HG03521 (cell line): ENCODE measurements at regions not wholly inside any gene's neighbourhood (a gene's known extent, or its start where the extent isn't known, plus 50 kb on each side); places are given as distances from the start of the nearest gene placed in this dataset.

Experiments
- ATAC-seq: cut with Tn5 transposase; IDR thresholded peaks from one replicate; pipeline ENCODE4 v1.9.1; 2021; ENCODE audit warnings: mild to moderate bottlenecking, moderate library complexity; ENCODE audit not compliant: unreplicated experiment

DNA sequence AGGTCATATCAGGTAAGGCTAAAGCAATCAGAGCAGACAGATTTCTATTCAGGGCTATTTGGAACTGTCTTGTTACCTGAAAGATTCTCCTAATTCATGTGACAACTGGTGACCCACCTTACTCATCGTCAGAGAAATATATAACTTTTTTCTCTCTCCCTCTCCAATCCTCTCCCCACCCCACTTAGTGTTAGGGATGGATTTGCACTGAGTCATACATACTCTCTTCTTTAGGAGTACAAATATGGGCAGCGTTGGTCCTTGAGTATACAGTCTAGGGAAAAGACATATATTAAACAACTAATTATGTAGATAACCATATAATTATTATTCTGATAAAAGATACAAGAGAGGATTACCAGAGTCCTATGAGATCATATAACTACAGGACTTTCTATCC, 246.3 kb downstream of the HHIPL2 start:
- no peak for ATAC-seq

DNA sequence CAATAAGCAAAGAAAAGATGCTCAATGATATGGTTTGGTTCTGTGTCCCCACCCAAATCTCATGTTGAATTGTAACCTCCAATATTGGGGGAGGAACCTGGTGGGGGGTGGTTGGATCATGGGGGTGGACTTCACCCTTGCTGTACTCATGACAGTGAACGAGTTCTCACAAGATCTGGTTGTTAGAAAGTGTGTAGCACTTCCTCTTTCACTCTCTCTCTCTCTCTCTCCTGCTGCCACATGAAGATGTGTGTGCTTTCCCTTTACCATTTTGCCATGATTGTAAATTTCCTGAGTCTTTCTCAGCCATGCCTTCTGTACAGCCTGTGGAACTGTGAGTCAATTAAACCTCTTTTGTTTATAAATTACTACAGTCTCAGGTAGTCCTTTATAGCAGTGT, 248.4 kb downstream of the HHIPL2 start:
- no peak for ATAC-seq

DNA sequence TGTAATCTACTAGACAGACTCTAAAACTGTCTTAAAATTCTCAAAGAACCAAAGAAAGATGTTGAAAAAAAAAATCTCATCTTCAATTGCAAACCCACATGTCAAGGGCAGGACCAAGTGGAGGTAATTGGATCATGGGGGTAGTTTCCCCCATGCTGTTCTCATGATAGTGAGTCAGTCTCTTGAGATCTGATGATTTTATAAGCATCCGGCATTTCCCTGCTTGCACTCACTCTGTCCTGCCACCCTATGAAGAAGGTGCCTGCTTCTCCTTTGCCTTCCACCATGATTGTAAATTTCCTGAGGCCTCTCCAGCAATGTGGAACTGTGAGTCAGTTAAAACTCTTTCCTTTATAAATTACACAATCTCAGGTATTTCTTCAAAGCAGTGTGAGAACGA, 257.0 kb downstream of the HHIPL2 start:
- ATAC-seq = no peak

DNA sequence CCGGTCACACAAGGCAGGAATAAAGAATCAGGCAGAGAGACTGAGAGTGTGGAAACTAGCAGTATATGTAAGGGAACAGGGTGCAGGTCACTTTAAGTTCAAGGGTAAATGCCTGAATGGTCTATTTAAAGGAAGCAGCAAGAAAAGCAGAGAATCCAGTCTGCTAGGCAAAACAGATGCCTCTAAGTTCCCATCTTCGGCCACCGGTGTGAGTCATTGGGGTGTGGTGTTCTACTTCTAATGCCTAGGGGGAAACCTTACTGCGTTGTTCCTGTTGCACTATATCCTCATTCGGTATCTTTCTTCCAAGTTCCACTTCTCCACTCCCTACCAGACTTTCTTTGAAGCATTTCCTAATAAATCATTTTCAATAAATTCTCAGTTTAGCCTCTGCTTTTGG, 259.9 kb downstream of the HHIPL2 start:
- ATAC-seq = no peak

DNA sequence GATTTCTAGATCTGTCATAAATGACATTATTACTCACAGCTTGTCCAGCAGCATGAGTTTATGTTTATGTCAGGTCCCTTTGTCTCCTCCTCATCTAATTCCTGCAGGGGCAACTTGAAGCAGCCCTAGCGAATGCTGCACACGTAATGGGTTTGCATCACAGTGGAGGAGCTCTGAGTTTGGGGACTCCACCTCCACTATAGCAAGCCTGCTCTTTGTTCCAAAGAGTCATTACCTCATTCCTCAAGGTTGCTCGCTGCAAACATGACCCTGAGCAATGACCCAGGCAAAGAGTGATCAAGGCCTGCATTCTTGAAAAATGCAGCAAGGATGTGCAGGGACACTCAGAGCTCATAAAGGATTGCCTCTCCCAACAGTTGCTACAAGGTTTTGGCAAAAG, 261.9 kb downstream of the HHIPL2 start:
- no peak for ATAC-seq

DNA sequence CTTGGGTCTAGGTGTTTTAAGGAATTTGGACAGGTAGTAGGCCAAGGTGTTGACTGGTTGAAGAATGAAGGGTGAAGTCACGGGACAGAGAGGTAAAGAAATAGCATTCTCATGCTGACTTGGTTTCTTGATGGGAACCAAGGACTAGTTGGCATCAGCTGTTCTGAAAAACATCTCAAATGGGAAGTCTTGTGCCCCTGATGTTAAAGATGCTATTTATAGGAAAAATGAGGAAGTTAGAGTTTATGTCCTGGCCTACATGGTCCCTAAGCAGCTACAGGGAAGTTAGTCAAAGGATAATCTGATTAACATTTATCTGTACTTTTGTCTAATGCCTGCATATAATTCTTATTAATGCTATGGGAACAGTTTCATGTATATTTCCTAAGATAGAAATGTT, 262.4 kb downstream of the HHIPL2 start:
- no peak for ATAC-seq

DNA sequence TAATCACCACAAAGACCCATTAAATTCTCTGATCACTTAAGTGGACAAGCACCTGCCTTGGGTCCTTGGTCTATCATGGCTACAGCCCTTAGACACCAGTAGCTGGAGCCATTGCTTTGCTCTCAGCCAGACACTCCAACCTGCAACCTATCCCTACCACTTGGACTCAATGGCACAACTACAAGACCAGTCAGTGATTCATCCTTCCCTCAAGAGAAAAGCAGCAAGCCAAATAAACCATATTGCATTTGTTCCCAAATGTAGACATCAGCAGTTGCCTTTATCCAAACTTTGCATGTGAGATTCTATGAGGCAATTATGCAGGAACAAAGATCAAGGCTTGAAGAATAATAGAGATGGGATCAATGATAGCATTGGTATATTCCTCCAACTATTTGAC, 263.4 kb downstream of the HHIPL2 start:
- no peak for ATAC-seq

DNA sequence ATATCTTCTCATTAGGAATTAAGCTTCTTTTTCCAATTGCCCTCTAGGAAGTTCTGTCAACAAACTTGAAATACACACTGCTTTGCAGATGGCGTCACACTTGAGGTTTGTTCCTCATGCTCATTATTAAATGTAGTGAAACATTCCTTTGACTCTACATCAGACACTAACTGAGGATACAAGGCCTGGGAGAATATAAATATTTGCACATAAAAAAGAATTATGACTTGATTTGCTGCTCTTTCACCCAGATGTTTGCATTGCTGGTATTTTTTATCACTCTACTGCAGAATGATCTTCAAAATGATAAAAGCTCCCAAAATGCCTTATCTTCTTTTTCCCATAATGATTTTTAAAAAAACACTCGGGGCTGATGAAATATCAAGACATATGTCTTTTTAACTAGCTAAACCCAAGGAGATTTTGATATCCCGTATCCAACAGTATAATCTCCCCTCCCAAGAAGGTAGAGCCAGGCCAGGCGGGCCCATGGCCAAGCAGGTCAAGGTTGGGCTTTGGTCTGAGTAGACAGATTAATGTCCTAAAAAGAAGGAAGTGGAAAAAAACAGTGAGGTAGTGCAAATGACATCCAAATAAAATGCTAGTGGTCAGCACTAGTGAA, 264.6 kb downstream of the HHIPL2 start:
- no peak for ATAC-seq

DNA sequence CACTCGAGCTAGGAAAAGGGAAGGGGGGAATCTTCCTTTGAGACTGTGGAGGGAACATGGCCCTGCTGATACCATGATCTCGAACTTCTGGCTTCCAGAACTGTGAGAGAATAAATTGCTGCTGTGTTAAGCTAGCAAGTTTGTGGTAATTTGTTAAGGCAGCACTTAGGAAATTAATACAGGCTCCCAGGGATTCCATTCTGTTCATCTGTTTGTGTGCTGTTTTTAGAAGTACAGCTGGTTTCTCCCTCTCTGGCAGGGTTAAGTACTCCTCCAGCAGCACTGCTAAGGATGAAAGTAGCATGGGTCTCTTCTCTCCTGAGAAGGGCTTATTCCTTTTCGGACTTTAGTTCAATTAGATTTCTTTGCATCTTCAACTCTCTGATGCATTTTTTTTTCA, 268.3 kb downstream of the HHIPL2 start:
- no peak for ATAC-seq

DNA sequence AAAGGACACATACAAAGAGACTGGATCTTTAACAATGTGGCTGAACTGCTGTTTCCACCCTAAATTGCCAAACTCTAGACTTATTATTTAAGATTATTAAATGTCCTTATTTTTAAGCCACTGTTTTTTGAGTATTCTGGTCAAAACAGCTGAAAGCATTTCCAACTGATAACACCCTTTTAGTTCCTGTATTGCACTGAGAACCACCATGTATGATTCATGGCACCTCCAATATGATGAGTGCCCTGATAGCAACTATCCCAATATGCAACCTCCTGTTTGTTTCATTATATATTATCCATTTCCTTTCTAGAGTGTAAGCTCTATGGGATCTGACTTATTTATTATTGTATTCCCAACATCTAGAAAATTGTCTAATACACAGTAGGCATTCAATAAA, 269.4 kb downstream of the HHIPL2 start:
- no peak for ATAC-seq

DNA sequence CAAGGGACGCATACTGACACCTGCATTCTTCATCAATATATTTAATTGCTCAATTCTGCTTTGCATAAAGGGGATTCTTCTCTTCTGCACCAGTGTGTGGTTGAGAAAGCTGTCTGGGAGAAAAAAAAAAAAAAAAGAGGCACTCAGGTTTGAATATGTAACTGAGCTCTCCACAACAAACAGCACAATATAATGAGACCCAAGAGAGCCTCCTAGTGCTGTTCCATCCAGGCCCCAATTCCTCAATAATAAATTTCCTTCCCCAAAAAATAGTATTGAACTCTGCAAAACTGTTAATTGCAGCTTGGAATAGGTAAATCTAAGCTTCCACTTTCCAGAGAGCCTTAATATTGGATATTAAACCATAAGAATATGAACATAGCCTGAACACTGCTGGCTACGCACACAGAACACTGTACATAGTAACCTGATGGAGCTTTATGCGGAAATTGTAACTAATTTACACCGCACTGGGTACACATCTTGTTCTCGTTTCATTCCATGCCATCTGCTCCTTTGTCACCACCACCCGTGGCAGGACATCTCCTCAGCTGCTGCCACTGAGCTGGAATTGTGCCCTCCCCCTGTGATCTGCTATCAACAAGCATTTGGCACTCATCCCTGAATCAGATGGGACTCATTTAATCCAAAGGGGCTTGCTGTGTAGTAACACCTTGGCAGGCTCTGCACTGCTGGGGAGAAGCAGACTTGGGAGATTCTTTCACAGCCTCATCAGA, 272.0 kb downstream of the HHIPL2 start:
- ATAC-seq = no peak

DNA sequence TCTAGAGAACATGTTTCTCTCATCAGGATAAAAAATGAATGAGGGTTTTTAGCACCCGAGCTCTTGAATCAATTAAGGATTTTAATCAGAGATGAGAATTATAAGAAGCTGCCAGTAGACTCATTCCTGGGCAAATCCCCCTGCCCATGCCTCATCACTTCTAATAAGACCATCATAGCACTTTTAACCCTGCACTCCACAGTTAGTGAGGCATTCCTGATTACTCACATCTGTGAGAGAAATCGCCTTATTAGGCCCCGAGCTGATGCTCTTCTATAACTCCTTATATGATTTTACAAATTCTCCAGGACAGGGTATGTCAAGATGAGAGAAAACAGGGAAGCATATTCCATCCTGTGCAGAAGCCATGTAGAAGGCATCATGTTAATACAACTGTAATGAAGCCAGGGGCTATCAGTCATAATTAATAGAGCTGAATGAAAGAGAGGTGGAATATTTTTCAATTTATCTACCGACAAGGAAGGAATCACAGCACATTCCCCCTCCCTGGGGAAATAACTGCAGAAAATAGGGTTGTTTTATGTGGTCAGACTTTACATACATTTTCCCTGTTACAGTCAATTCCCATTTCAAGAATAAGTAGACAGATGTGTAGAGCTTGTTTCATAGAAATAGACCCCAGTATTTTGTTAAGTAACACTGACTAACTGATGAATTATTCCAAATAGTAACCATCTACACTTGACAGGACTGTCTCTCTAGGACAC, 272.7 kb downstream of the HHIPL2 start:
- no peak for ATAC-seq

DNA sequence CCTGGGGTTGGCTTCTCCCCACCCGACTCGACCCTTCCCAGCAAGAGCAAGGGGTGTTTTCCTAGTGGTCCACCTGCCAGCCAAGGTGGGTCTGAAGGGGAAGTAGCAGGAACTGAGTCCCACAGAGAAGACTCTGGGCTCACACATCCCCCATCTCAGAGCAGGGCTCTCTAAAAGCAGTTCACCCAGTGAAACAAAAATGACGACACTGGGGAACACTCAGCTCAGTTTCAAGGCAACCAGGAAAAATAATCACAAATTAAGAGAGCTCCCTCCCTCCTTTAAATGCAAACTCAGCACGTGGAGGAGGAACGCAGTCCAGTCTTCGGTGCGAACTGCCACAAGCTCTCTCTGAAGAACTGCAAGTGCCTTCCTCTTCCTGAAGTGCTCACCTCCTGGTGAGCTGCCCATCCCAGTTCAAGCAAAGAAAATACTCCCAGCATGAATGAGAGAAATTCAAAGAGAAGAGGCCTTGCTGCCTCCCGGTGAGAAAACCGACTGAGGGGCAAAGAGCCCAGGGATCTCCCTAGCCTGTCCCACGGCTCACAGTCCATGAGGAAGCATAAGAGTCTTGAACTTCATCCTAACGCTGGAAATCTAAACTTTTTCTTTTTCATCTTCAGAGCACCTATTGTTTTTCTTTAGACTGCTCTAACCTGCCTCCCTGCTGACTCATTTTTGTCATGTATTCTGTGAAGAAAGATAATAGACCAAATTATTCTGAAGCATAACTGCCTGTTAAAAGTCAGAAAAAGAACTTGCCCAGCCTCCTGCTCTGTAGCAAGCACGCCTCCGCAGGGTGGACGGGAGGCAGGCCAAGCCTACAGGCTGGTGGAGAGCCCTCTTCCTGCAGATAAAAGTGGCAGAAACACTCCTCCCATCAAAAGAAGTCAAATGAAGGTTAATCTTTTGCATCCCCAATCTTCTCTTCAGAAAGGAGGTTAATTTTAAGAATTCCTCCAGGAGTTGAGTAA, 281.4 kb downstream of the HHIPL2 start:
- no peak for ATAC-seq

DNA sequence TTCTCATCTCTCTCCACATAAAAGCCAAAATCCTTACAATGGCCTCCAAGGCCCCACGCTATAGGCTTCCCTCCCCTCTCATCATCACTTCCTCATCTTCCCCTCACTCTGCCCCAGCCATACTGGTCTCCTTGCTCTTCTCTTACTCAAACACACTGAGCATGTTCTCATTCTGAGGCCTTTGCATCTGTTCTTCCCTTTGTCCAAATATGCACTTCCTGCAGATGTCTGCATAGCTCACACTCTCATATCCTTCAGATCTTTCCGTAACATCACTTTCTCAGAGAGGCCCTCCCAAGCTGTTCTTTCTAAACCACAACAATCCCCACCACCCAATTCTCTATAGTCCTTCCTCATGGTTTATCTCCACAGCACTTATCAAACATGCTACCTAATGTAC, 284.1 kb downstream of the HHIPL2 start:
- no peak for ATAC-seq

DNA sequence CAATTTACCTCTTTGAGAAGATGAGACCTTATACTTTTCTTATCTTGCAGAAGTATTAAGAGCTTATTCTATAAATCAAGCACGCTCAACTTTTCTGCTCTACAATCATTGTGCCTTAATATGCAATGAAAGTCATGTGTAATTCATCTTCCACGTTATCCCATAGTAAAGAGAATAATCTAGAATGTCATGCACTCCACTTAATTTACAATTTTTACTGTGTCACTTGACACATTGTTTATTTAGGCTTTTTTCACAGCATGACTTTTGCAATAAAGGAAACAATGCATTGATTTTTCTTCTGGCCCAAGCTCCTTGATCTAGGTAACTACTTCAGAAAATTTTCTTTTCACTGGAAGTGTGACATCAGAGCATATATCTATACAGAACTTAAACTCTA, 290.9 kb downstream of the HHIPL2 start:
- ATAC-seq = no peak

DNA sequence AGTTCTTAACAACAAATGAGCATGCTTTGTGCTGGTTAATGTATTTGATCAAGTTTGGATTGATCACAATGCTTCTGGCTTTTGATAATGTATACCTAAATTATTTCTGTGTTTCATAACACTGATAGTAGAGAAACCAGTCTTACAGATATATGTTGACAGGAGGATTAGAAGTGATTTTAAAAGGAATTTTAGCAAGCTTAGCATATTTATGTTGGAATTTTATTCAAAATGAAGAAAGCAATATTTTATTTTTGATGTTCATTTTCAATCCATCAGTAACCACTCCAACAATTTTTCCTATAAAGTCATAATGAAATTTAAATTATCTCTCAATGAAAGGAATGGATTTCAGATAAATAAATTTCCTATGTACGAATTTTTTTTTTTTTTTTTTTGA, 291.8 kb downstream of the HHIPL2 start:
- ATAC-seq = no peak

DNA sequence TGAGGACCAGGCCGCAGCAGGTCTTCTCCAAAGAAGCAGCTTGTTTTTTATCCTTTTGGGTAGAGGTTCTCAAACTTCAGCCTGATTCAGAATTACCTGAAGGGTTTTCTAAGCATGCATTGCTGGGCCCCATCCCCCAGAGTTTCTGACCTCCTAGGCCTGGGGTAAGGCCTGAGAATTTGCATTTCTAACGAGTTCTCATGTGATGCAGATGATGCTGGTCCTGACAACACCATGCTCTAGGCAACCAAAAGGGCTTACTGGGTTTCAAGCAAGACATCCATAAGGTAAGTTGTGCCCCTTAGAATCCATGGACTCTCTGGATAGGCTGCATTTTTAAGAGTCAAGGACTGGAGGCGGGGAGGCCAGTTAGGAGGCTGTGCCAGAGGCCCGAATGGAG, 295.1 kb downstream of the HHIPL2 start:
- ATAC-seq = no peak

DNA sequence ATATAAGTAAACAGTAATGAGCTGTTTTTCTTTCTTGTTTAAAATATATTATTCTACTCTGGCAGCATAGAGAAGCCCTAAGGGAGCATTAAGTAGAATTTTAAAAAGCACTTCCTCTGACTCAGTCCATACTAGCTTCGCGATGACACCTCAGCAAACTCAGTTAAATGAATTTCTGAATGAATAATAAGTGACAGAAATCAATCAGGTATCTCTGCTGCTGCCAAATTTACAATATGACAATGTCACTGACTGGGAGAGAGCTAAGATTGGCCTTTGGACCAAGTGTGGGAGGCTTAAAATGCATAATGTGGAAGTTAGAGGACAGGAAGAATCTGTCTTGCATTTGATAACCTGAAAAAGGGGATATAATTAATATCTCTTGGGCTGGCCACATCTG, 296.1 kb downstream of the HHIPL2 start:
- ATAC-seq = no peak

DNA sequence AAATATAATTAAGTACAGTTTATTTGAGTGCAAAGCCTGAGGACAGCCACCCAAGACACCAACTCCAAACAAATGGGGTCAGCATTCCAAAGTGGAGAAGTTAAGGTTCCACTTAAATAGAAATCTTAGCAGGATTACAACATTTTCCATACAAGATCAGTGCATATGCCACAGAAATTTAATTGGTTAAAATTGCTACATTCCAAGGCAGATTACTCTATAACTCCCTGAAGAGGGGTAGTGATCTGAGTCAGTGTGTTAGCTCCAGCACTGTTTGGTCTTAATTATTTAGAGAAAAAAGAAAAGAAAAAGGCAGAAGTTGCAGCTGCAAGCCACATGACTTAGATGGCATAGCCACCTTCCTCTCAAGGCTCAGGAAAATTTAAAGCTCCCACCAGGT, 297.5 kb downstream of the HHIPL2 start:
- ATAC-seq = no peak

DNA sequence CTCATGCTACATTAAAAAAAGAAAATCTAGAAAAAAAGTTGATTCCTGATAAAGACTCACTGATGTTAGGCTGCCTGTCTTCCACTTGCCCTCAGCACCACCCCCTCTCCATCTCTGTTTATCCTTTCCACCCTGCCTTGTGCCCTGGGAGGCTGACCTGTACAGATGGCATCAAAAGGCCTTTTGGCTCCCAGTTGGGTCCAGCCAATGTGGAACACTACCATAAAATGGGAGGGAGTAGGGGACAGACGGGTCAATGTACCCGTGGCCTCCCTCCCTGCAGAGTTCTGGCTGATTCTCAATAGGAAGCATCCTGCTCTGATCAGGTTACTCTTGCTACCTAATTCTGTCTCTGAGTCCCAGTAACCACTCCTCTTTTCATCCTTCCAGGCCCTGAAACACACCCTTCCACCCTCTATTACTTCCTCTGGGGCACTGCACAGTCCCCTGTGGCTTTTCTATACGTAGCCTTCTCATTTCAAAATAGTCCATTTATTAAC, 300.0 kb downstream of the HHIPL2 start:
- no peak for ATAC-seq

DNA sequence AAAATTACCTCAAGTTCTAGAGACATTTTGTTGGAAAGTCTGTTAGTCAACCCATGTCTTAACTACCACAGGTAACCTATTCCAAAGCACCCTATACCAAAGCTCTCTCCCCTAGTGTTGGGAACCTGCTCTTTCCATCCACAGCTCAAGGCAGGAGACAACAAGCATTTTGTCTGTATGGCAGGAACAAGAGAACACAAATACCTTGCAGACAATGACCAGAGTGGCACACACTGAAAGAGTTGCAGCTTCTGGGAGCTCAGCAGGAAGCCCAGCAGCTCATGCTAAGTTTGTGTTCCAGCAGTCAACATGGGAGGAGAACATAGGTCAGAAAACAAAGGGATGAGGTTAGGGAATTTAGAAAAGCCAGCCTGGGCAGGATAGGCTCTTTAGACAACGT, 300.8 kb downstream of the HHIPL2 start:
- no peak for ATAC-seq
